PC-9 (cell line): ENCODE measurements at regions not wholly inside any gene's neighbourhood (a gene's known extent, or its start where the extent isn't known, plus 50 kb on each side); places are given as distances from the start of the nearest gene placed in this dataset.

Source experiments
- BruUV-seq: library from RNA; stranded (reverse); fragments of 400-500 nt; replicated peaks from 2 replicates; lab custom pipeline; 2021; lab: Mats Ljungman, UMichigan
- CTCF ChIA-PET: fragments of 300-600 bp; sonication (Branson Sonifier 250); formaldehyde crosslinking; loops from one replicate; lab custom pipeline; 2022; ENCODE audit warnings: antibody characterized with exemption; lab: Charles Lee
- POLR2A ChIA-PET: fragments of 300-600 bp; sonication (Branson Sonifier 250); formaldehyde crosslinking; loops from one replicate; lab custom pipeline; 2022; ENCODE audit warnings: antibody characterized with exemption; ENCODE audit not compliant: unreplicated experiment; lab: Charles Lee
- DNase-seq, 2 experiments: peaks; one replicate each; pipeline versions ENCODE4 v3.0.0 to v3.0.0-alpha.2; 2015 to 2022; ENCODE audit warnings: mixed read lengths in 1 of 2
- H2AFZ ChIP-seq: fragments of 200-600 bp; sonication (generic); 2 replicates; pipeline ENCODE4 v1.8.1; 2017; ENCODE audit warnings: antibody characterized with exemption
- H3F3A ChIP-seq: fragments of 200-600 bp; sonication (generic); 2 replicates; pipeline ENCODE4 v1.8.1; 2017; ENCODE audit warnings: antibody characterized with exemption, mild to moderate bottlenecking, low read depth; ENCODE audit not compliant: insufficient read depth
- H3K27ac ChIP-seq: fragments of 200-600 bp; sonication (generic); 2 replicates; pipeline ENCODE4 v1.6.1; 2016; ENCODE audit warnings: mixed run types
- H3K27me3 ChIP-seq: fragments of 200-600 bp; sonication (generic); 2 replicates; pipeline ENCODE4 v1.6.1; 2016; ENCODE audit warnings: low read depth, mixed run types; ENCODE audit not compliant: insufficient read depth
- H3K36me3 ChIP-seq: fragments of 200-600 bp; sonication (generic); 2 replicates; pipeline ENCODE4 v1.6.1; 2016; ENCODE audit warnings: low read depth, mixed run types
- H3K4me1 ChIP-seq: fragments of 200-600 bp; sonication (generic); replicated peaks from 2 replicates; pipeline ENCODE4 v1.6.1; 2016; ENCODE audit warnings: mixed run types; ENCODE audit not compliant: insufficient read depth
- H3K4me2 ChIP-seq: fragments of 200-600 bp; sonication (generic); 2 replicates; pipeline ENCODE4 v1.6.1; 2017; ENCODE audit warnings: mixed run types
- H3K4me3 ChIP-seq: fragments of 200-600 bp; sonication (generic); 2 replicates; pipeline ENCODE4 v1.6.1; 2016; ENCODE audit warnings: mixed run types
- H3K79me2 ChIP-seq: fragments of 200-600 bp; sonication (generic); 2 replicates; pipeline ENCODE4 v1.6.1; 2017; ENCODE audit warnings: low read depth, mixed run types
- H3K9me2 ChIP-seq: fragments of 200-600 bp; sonication (generic); 2 replicates; pipeline ENCODE4 v1.8.1; 2017; ENCODE audit warnings: mild to moderate bottlenecking; ENCODE audit not compliant: insufficient read depth
- H3K9me3 ChIP-seq: fragments of 200-600 bp; sonication (generic); 2 replicates; pipeline ENCODE4 v1.8.1; 2016; ENCODE audit warnings: low read depth; ENCODE audit not compliant: insufficient read depth
- H4K20me1 ChIP-seq: fragments of 200-600 bp; sonication (generic); 2 replicates; pipeline ENCODE4 v1.8.1; 2017; ENCODE audit not compliant: insufficient read depth
- EZH2 ChIP-seq: fragments of 200-600 bp; sonication (generic); IDR thresholded peaks from 2 replicates; pipeline ENCODE4 v1.8.0; 2017; ENCODE audit warnings: antibody characterized with exemption, low read depth
- intact Hi-C: fragments of 100-400 bp; cut with micrococcal nuclease; formaldehyde crosslinking; loops from one replicate; pipeline ENCODE4 v1.10.0; 2022; ENCODE audit not compliant: unreplicated experiment
- TF ChIP-seq, protein P1 (sequence below): fragments of 200-600 bp; sonication (generic); conservative IDR thresholded peaks from 2 replicates; pipeline ENCODE4 v1.6.1; 2017; ENCODE audit warnings: mixed run types, antibody characterized with exemption, mild to moderate bottlenecking, moderate library complexity

DNA sequence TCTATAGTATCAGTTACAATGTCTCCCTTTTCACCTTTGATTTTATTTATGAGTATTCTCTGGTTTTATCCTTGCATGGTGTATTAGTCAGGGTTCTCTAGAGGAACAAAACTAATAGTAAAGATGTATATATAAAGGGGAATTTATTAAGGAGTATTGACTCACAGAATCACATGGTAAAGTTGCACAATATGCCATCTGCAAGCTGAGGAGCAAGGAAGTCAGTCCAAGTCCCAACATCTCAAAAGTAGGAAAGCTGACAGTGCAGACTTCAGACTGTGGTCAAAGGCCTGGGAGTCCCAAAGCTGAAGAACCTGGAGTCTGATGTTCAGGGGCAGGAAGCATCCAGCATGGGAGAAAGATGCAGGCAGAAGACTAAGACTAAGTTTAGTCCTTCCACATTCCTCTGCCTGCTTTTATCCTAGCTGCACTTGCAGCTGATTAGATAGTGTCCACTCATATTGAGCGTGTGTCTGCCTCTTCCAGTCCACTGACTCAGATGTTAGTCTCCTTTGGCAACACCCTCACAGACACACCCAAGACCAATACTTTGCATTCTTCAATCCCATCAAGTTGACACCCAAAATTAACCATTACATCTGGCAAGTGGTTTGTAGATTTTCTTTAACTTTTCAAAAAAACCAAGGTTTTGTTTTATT, 308.0 kb upstream of the LMO3 start:
- Histone ChIP-seq H4K20me1 (no peaks in the 10 kb centered on the region), H3K9me2 (no peaks in the 10 kb centered on the region; the same call in 1 of the 2 replicates), H3K79me2 (no peaks in the 10 kb centered on the region), H3K9me3 (no peaks in the 10 kb centered on the region), H3K27ac (no peak overlapping the region), H3F3A (no peaks in the 10 kb centered on the region), H3K27me3 (no peaks in the 10 kb centered on the region), H3K4me1 (no peaks in the 10 kb centered on the region), H3K4me2 (no peak overlapping the region), H2AFZ (no peak overlapping the region), H3K4me3 (no peak overlapping the region), H3K36me3 (no peaks in the 10 kb centered on the region)
- TF ChIP-seq, protein P1, sequence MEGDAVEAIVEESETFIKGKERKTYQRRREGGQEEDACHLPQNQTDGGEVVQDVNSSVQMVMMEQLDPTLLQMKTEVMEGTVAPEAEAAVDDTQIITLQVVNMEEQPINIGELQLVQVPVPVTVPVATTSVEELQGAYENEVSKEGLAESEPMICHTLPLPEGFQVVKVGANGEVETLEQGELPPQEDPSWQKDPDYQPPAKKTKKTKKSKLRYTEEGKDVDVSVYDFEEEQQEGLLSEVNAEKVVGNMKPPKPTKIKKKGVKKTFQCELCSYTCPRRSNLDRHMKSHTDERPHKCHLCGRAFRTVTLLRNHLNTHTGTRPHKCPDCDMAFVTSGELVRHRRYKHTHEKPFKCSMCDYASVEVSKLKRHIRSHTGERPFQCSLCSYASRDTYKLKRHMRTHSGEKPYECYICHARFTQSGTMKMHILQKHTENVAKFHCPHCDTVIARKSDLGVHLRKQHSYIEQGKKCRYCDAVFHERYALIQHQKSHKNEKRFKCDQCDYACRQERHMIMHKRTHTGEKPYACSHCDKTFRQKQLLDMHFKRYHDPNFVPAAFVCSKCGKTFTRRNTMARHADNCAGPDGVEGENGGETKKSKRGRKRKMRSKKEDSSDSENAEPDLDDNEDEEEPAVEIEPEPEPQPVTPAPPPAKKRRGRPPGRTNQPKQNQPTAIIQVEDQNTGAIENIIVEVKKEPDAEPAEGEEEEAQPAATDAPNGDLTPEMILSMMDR: no peak
- no peak for TF ChIP-seq EZH2
- ChIA-PET POLR2A (no interaction called here), CTCF (no interaction called here)
- BruUV-seq: no TSS peak
- DNase-seq: no peak
- intact Hi-C loops: no loop called here

DNA sequence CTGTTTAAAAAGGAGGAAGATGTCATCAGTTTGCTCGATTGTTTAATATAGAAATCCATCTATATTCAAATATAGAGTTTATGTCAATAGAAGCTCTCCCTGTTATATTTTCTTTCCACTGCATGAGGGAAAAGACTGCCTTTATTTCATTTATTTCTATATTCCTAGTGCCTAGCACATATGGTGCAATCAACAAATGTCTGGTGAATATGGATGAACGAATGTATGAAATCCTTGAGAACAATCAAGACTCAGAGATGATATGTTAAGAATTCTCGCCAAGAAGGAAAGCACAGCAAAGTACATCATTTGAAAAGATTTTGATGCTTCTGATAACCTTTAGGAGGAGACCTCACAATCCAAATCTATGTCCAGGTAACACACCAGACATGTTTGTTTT, 296.0 kb upstream of the LMO3 start:
- H3F3A ChIP-seq: no peaks in the 10 kb centered on the region
- no peaks in the 10 kb centered on the region for H3K27me3 ChIP-seq
- intact Hi-C loops: no loop called here
- H3K36me3 ChIP-seq: no peaks in the 10 kb centered on the region
- H2AFZ ChIP-seq: no peak overlapping the region
- no peak overlapping the region for H3K4me3 ChIP-seq
- DNase-seq: no peak
- POLR2A ChIA-PET: no interaction called here
- H4K20me1 ChIP-seq: no peaks in the 10 kb centered on the region
- no peaks in the 10 kb centered on the region for H3K79me2 ChIP-seq
- no peaks in the 10 kb centered on the region for H3K9me3 ChIP-seq
- no peaks in the 10 kb centered on the region for H3K9me2 ChIP-seq
- H3K27ac ChIP-seq: no peak overlapping the region
- no TSS peak for BruUV-seq
- CTCF ChIA-PET: no interaction called here
- no peaks in the 10 kb centered on the region for H3K4me1 ChIP-seq
- TF ChIP-seq, protein P1: no peak
- no peak for TF ChIP-seq EZH2
- no peak overlapping the region for H3K4me2 ChIP-seq

DNA sequence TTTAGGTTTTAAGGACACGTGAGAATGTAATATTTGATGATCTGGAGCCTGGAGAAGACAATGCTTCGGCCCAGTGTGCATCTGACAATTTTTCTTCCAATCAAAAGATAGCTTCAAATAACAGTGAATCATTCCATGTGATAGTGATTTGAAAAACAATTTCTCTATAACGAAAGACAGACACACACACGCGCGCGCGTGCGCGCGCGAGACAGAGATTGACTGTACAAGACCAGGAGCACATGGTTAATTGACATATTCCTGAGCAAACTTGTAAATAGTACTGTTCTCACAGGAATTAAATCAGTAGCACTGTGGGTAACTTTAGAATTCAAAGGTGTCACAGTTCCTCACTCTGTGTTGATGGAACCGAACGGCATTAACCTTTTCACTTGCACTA, 287.5 kb upstream of the LMO3 start:
- no peak overlapping the region for H3K4me3 ChIP-seq
- no peaks in the 10 kb centered on the region for H3K4me1 ChIP-seq
- TF ChIP-seq, protein P1: no peak
- TF ChIP-seq EZH2: no peak
- ChIA-PET CTCF (interaction anchor here (0.6 kb wide), 1 partner anchor 806 kb away, joined by 3 read pairs; no protein-coding TSS in a partner anchor), POLR2A (no interaction called here)
- 0 out of 2 replicates have a peak, but pooled peaks cover 3% of the 10 kb centered on the region for H3K9me2 ChIP-seq
- H3K79me2 ChIP-seq: no peaks in the 10 kb centered on the region
- no peaks in the 10 kb centered on the region for H3F3A ChIP-seq
- no peak overlapping the region for H3K27ac ChIP-seq
- no peaks in the 10 kb centered on the region for H3K36me3 ChIP-seq
- BruUV-seq: no TSS peak
- intact Hi-C loops: no loop called here
- no peak overlapping the region for H3K4me2 ChIP-seq
- H3K9me3 ChIP-seq: no peaks in the 10 kb centered on the region
- no peak for DNase-seq
- no peak overlapping the region for H2AFZ ChIP-seq
- no peaks in the 10 kb centered on the region for H3K27me3 ChIP-seq
- H4K20me1 ChIP-seq: no peaks in the 10 kb centered on the region
